ENCODE measurements at regions not wholly inside any gene's neighbourhood (a gene's known extent, or its start where the extent isn't known, plus 50 kb on each side); places are given as distances from the start of the nearest gene placed in this dataset.
A peak's percentile ranks its signal among the peaks of the same experiment; 100 is the strongest.

DNA sequence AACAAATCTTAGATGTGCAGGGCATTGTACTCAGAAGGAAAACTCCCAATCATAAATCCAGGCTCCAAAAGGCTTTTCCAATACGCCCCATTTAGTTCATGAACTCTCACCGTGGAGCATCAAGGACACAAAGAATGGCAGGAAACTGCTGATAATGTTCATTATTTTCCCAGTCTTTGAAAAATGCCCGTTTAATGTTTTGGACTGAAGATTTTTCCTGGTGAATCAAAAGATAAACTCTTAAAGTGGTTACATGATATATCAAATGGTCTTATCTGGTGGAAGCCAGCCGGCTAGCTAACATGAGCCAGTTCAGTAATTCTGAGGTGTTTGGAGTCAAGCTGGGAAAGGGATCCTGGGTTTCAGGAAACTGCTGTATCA lies 62.1 kb upstream of the AP1S2 start:
- Histone ChIP-seq H4K5ac (ENCODE audit: low read depth, low read length) (no peak overlapping the region), H3K23ac (ENCODE audit: low read depth, low read length) (no peak overlapping the region), H3K27me3 (ENCODE audit: control insufficient read depth, insufficient read depth, low read length) (peaks cover 2% of the 10 kb centered on the region; the same call in 1 of the 2 replicates), H2BK120ac (ENCODE audit: low read depth, low read length) (no peak overlapping the region), H2BK5ac (ENCODE audit: low read depth, low read length, poor library complexity, severe bottlenecking) (no peak overlapping the region), H2AFZ (replicated peaks; ENCODE audit: low read length, poor library complexity) (no peak overlapping the region), H3K27ac (ENCODE audit: insufficient read depth, low read length) (no peak overlapping the region), H2AK9ac (replicated peaks; ENCODE audit: low read depth, low read length, poor library complexity) (no peak overlapping the region), H3K4me3 (ENCODE audit: insufficient read depth, low read depth, low read length) (no peak overlapping the region), H3K56ac (ENCODE audit: extremely low read depth, insufficient read depth, low read length) (no peak overlapping the region), H2AK5ac (ENCODE audit: low read depth, low read length) (no peak overlapping the region), H3K4me1 (ENCODE audit: control insufficient read depth, insufficient read depth, low read length) (no peaks in the 10 kb centered on the region), H3K18ac (ENCODE audit: low read depth, low read length) (no peak overlapping the region), H2BK15ac (ENCODE audit: low read depth, low read length) (no peak overlapping the region), H3K4me2 (ENCODE audit: low read depth, low read length) (no peak overlapping the region), H4K8ac (ENCODE audit: low read depth in 2 of 2, low read length in 2 of 2) (no peak overlapping the region), H3K36me3 (ENCODE audit: control insufficient read depth, insufficient read depth, low read length) (no peaks in the 10 kb centered on the region), H4K20me1 (ENCODE audit: insufficient read depth, low read length) (no peaks in the 10 kb centered on the region), H3K4ac (ENCODE audit: low read depth, low read length) (no peak overlapping the region), H3K14ac (replicated peaks; ENCODE audit: low read depth, low read length) (no peak overlapping the region), H3K9me1 (ENCODE audit: insufficient read depth, low read length) (no peaks in the 10 kb centered on the region), H4K91ac (ENCODE audit: insufficient read depth, low read depth, low read length) (no peak overlapping the region), H3K9ac (ENCODE audit: low read depth, low read length) (no peak overlapping the region), H3K9me3 (ENCODE audit: control insufficient read depth, insufficient read depth, low read length) (peaks cover 3% of the 10 kb centered on the region), H2BK20ac (ENCODE audit: low read depth, low read length) (no peak overlapping the region), H3K79me1 (ENCODE audit: low read depth in 1 of 2, low read length in 2 of 2) (no peaks in the 10 kb centered on the region)
- intact Hi-C loops (cut with micrococcal nuclease) = no loop called here
- ATAC-seq (ENCODE audit: low read depth) (no peak; the same call in 1 of the 2 replicates), DNase-seq (peak; percentile 8)
- WGBS, 2 experiments (ENCODE audit: extremely low coverage in 2 of 2, insufficient read length in 1 of 2) = no CpG with 5 or more reads among the region's 4 CpGs
- BruUV-seq (replicated peaks) = no TSS peak
- TF ChIP-seq MAZ (IDR thresholded peaks at IDR 0.05; ENCODE audit: borderline replicate concordance, low read depth, low read length) (no peak), BHLHE40 (IDR thresholded peaks at IDR 0.05; ENCODE audit: low read depth, low read length) (no peak), NFE2L2 (IDR thresholded peaks at IDR 0.05; ENCODE audit: low read depth, low read length) (no peak), RCOR1 (IDR thresholded peaks at IDR 0.05; ENCODE audit: insufficient replicate concordance, low read length) (no peak), CEBPB (IDR thresholded peaks at IDR 0.05; ENCODE audit: low read depth, low read length) (no peak), MAFK (IDR thresholded peaks at IDR 0.05; ENCODE audit: low read depth, low read length) (no peak), RAD21 (IDR thresholded peaks at IDR 0.05; ENCODE audit: low read length) (no peak), RFX5 (IDR thresholded peaks at IDR 0.05; ENCODE audit: low read depth, low read length) (no peak), USF2 (IDR thresholded peaks at IDR 0.05; ENCODE audit: low read depth, low read length) (no peak), SMC3 (IDR thresholded peaks at IDR 0.05; ENCODE audit: low read depth, low read length) (no peak)
- TF ChIP-seq, protein P1, sequence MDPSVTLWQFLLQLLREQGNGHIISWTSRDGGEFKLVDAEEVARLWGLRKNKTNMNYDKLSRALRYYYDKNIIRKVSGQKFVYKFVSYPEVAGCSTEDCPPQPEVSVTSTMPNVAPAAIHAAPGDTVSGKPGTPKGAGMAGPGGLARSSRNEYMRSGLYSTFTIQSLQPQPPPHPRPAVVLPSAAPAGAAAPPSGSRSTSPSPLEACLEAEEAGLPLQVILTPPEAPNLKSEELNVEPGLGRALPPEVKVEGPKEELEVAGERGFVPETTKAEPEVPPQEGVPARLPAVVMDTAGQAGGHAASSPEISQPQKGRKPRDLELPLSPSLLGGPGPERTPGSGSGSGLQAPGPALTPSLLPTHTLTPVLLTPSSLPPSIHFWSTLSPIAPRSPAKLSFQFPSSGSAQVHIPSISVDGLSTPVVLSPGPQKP (IDR thresholded peaks at IDR 0.05; ENCODE audit: borderline replicate concordance, low read depth, low read length) = no peak
- TF ChIP-seq, protein P2, sequence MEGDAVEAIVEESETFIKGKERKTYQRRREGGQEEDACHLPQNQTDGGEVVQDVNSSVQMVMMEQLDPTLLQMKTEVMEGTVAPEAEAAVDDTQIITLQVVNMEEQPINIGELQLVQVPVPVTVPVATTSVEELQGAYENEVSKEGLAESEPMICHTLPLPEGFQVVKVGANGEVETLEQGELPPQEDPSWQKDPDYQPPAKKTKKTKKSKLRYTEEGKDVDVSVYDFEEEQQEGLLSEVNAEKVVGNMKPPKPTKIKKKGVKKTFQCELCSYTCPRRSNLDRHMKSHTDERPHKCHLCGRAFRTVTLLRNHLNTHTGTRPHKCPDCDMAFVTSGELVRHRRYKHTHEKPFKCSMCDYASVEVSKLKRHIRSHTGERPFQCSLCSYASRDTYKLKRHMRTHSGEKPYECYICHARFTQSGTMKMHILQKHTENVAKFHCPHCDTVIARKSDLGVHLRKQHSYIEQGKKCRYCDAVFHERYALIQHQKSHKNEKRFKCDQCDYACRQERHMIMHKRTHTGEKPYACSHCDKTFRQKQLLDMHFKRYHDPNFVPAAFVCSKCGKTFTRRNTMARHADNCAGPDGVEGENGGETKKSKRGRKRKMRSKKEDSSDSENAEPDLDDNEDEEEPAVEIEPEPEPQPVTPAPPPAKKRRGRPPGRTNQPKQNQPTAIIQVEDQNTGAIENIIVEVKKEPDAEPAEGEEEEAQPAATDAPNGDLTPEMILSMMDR (conservative IDR thresholded peaks at IDR 0.05; ENCODE audit: low read depth, low read length) = no peak
- POLR2A ChIA-PET (ENCODE audit: unreplicated experiment) = no interaction called here
- CTCF ChIA-PET = no interaction called here
- dilution Hi-C loops (cut with HindIII; ENCODE audit: low sequenced_read_pairs, unreplicated experiment) = no loop called here
- in situ Hi-C loops (cut with MboI; ENCODE audit: low sequenced_read_pairs) = no loop called here
